HG03025 (cell line): ENCODE measurements at regions not wholly inside any gene's neighbourhood (a gene's known extent, or its start where the extent isn't known, plus 50 kb on each side); places are given as distances from the start of the nearest gene placed in this dataset.
"Not testable (repeated sequence)": the region's sequence is repeated elsewhere in the genome, so short reads cannot be mapped to it uniquely, and the experiment has no call there.

ENCODE experiments used
- ATAC-seq: cut with Tn5 transposase; IDR thresholded peaks from one replicate; pipeline ENCODE4 v1.9.1; 2021; ENCODE audit warnings: mild to moderate bottlenecking, moderate library complexity; ENCODE audit not compliant: unreplicated experiment, low FRiP score

DNA sequence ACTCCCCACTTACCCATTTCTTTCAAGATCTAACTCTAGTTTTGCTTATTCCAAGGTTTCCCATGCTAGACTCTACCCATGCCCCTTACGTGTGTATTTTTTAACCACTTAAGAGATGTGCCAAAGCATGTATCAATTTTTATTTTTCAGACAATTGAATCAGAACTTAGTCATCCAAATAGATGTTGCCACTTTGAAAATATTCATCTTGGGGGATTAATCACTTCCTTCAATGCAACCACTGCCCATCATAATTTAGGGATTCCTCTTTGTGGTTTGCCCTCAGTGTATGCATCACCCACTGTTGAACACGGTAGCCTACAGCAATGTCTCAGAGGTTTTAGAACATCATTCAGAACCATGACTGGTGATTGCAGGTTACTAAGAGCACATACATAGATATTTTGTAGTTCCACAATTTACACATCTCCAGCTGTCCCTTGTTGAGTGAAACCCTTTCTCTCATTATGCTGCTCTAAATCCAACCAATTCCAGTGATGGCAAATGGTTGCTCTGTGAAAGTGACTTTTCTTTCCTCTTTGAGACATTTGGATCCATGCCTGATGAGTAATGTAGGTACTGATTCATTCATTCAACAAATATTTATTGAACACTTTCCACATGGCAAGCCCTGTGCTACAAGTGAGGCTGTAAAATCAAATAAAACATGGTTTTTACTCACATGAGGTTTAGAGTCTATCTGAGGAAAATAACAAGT, 60.6 kb upstream of the SERP2 start:
- ATAC-seq = no peak

GRCh38 chr13:44313674-44314073, 60.0 kb upstream of the SERP2 start:
- ATAC-seq = no peak

DNA sequence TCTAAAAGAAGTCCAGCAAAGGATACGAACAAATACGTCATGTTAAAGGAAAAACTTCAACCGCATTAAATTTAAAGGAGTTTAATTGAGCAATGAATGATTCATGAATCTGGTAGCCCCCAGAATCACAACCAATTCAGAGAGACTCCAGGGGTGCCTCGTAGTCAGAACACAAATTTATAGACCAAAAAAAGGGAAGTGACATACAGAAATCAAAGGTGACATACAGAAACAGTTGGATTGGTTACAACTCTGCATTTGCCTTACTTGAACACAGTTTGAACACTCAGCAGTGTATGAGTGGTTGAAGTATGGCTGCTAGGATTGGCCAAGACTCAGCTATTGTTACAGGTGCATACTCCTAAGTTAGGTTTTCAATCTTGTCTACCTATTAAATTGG, 59.5 kb upstream of the SERP2 start:
- not testable (repeated sequence) for ATAC-seq

- ATAC-seq = no peak
Measured at GRCh38 chr13:44317752-44318151, 55.9 kb upstream of the SERP2 start.

GRCh38 chr13:44318161-44318560, 55.5 kb upstream of the SERP2 start:
- no peak for ATAC-seq

GRCh38 chr13:44320611-44321010, 53.0 kb upstream of the SERP2 start:
- no peak for ATAC-seq

DNA sequence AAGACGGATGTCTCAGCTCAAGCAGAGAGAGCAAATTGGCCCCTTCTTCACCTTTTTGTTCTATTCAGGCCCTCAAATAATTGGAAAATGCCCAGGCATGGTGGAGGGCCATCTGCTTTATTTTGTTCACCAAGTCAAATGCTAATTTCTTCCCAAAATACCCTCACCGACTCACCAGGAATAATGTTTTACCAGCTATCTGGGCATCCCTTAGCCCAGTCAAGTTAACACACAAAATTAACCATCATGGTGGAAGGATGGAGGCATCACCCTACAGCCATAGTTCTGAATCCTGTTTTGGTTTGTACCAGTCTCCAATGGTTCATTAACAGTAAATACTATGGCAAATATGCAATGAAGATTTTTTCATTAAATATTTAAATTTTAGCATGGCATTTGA, 51.7 kb upstream of the SERP2 start:
- ATAC-seq = no peak

DNA sequence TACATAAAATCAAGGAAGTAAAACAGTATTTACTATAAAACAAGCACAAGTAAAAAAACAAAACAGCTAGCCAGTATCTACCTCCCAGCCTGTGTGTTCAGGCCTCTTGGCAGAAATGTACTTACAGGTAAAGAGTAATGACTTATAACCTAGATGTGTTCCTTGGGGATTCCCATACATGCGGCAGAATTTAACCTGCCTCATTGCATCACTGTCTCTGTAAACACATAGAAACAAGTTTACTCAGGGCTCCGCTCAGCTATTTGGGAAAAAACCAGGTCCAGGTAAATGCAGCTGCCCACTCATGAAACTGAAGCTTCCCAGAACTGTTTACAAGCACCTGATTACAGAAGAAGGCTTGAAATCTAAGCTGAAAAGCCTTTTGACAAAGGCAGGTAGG, 50.7 kb upstream of the SERP2 start:
- no peak for ATAC-seq

DNA sequence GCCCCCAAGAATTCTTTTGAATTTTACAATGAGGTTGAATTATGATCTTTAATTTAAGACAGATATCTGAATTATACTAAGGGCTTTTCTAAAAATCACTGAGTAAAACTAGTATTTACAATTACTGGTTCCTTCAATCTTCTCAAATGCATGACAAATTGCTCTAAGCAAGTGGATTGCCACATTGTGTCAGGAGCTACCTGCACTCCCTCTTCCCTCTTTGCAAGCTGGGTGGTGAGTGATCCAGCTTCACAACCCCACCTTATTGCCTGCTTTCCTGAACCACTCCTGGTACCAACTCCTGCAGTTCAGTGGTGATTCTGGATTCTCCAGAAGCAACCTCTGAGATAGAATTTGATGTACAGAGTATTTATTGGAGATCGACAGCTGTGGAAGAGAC, 49.9 kb upstream of the SERP2 start:
- ATAC-seq = no peak
